ENCODE measurements at regions not wholly inside any gene's neighbourhood (a gene's known extent, or its start where the extent isn't known, plus 50 kb on each side); places are given as distances from the start of the nearest gene placed in this dataset.
A peak's percentile ranks its signal among the peaks of the same experiment; 100 is the strongest.

GRCh38 chr11:134740590-134741261, 328.7 kb upstream of the B3GAT1 start:
- BruUV-seq (replicated peaks) = no TSS peak
- CTCF ChIA-PET (ENCODE audit: low intra/inter-chr PET ratio) = no interaction called here

More at GRCh38 chr11:134740590-134741261, 328.7 kb upstream of the B3GAT1 start:
- no peaks in the 10 kb centered on the region for H3K9me3 ChIP-seq (replicated peaks; ENCODE audit: control insufficient read depth, insufficient read depth, low read depth, low read length)
- ATAC-seq (no peak), FAIRE-seq (no peak), DNase-seq (ENCODE audit: extremely low read depth in 1 of 4, low spot score in 3 of 4) (no peak)
- H3K27ac ChIP-seq (ENCODE audit: extremely low read depth, low read depth, low read length) = no peak overlapping the region
- H4K20me1 ChIP-seq (replicated peaks; ENCODE audit: control insufficient read depth, insufficient read depth, low read length) = no peaks in the 10 kb centered on the region; the same call in 1 of the 2 replicates
- 6% methylated on average over 7 of the region's 9 CpGs for whole genome bisulfite sequencing (ENCODE audit: insufficient coverage, low coverage, missing lambda C conversion rate)
- intact Hi-C loops (cut with micrococcal nuclease) = no loop called here
- H3K4me1 ChIP-seq (replicated peaks in 1 of 2; ENCODE audit: control insufficient read depth in 2 of 2, insufficient read depth in 2 of 2, low read length in 2 of 2) = no peaks in the 10 kb centered on the region
- H3K36me3 ChIP-seq (ENCODE audit: control insufficient read depth, insufficient read depth, low read length) = no peaks in the 10 kb centered on the region
- POLR2A ChIA-PET = no interaction called here
- H3K79me2 ChIP-seq (ENCODE audit: control insufficient read depth, insufficient read depth, low read length) = no peaks in the 10 kb centered on the region
- no peak overlapping the region for H3K4me3 ChIP-seq
- H2AFZ ChIP-seq (ENCODE audit: low read depth, low read length) = no peak overlapping the region
- H3K27me3 ChIP-seq (ENCODE audit: control insufficient read depth in 2 of 2, insufficient read depth in 2 of 2, low read length in 2 of 2) = peaks cover 0 to 11% of the 10 kb centered on the region in 2 experiments; a peak in 3 of 5 replicates
- in situ Hi-C loops (cut with MboI) = no loop called here
- TF ChIP-seq ZNF589 (CRISPR knock-in tag; IDR thresholded peaks at IDR 0.05; ENCODE audit: low read depth) (no peak), NR2C1 (IDR thresholded peaks at IDR 0.05) (no peak), NR2C1 (tag; IDR thresholded peaks at IDR 0.05) (no peak), KAT7 (CRISPR knock-in tag; IDR thresholded peaks at IDR 0.05; ENCODE audit: borderline replicate concordance) (no peak), PRDM10 (IDR thresholded peaks at IDR 0.05; ENCODE audit: partially characterized antibody) (peak; percentile 47), RB1 (IDR thresholded peaks at IDR 0.05; ENCODE audit: low read depth) (no peak), SAP30 (IDR thresholded peaks at IDR 0.05; ENCODE audit: borderline replicate concordance, insufficient read depth, low read depth, low read length, poor library complexity, severe bottlenecking) (no peak)
- no peak overlapping the region for H3K4me2 ChIP-seq (ENCODE audit: insufficient read depth, low read length)
- no peak overlapping the region for H3K9ac ChIP-seq (ENCODE audit: insufficient read depth in 1 of 2, low read depth in 2 of 2, low read length in 2 of 2)
- no peaks in the 10 kb centered on the region for H3K9me1 ChIP-seq (ENCODE audit: control insufficient read depth, insufficient read depth, low read length)
